ENCODE measurements at regions not wholly inside any gene's neighbourhood (a gene's known extent, or its start where the extent isn't known, plus 50 kb on each side); places are given as distances from the start of the nearest gene placed in this dataset.
A peak's percentile ranks its signal among the peaks of the same experiment; 100 is the strongest.
"Not testable (repeated sequence)": the region's sequence is repeated elsewhere in the genome, so short reads cannot be mapped to it uniquely, and the experiment has no call there.

DNA sequence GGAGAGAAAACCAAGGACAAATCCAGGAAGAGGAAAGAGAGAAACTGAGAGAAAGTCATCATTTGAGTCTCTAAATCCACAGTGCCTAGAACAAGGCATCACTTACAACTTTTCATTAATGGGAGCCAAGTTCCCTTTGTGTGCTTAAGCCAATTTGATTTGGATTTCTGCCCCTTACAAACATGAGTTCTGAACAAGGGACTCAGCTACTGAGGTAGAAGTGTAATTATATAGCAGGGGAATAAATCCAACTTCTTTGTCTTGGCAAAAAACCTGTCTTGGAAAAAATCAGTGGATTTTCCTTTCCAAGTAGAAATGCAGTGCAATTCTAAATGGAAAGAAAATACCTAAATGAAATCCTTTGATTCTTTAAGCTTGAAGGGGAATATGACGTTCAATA is 307.2 kb upstream of the CNTN3 start:
- no peak for ATAC-seq
- no peaks in the 10 kb centered on the region for H3K4me1 ChIP-seq (ENCODE audit: control insufficient read depth, insufficient read depth, low read length)
- no peak overlapping the region for H3K27ac ChIP-seq (ENCODE audit: low read length)
- no peak overlapping the region for H3K4me3 ChIP-seq (ENCODE audit: low read length)
- no peaks in the 10 kb centered on the region for H3K27me3 ChIP-seq (ENCODE audit: control insufficient read depth, insufficient read depth)
- WGBS = 72% methylated on average over 1 of the region's 1 CpG
- no peaks in the 10 kb centered on the region for H3K9me3 ChIP-seq (ENCODE audit: control insufficient read depth, low read length)
- intact Hi-C loops (cut with DNase I) = no loop called here
- no peak for DNase-seq

DNA sequence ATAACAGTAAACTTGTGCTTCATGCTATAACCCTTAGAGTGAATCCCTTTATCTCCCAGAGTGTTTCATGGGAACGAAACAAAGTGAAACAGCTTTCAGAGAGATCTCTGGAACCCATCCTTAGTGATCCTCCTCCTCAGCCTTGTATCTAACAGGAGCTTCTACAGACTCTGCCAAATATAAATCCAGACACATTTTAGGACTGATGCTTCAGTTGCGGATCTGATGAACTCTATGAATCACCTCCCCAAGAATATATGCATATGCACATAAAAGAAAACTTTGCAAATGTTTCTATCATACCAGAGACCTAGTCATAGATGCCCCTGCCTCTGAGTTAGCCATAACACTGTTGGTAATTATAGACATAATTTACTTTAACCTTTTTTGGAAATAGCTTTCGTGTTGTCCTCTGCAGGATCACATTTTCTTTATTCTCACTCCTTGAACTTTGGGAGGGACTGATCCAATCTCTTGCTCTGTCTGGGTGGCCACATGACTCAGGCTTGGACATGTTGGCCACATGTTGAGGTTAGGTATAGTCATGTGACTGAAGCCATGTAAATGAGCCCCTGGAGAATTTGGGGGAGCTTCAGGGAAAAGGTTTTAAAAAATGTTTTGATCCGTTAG is 306.4 kb upstream of the CNTN3 start:
- 64% methylated on average over 4 of the region's 4 CpGs for whole genome bisulfite sequencing
- no peak overlapping the region for H3K27ac ChIP-seq (ENCODE audit: low read length)
- H3K4me1 ChIP-seq (ENCODE audit: control insufficient read depth, insufficient read depth, low read length) = no peaks in the 10 kb centered on the region
- H3K9me3 ChIP-seq (ENCODE audit: control insufficient read depth, low read length) = no peaks in the 10 kb centered on the region
- DNase-seq (no peak), ATAC-seq (no peak)
- intact Hi-C loops (cut with DNase I) = no loop called here
- no peaks in the 10 kb centered on the region for H3K27me3 ChIP-seq (ENCODE audit: control insufficient read depth, insufficient read depth)
- H3K4me3 ChIP-seq (ENCODE audit: low read length) = no peak overlapping the region

DNA sequence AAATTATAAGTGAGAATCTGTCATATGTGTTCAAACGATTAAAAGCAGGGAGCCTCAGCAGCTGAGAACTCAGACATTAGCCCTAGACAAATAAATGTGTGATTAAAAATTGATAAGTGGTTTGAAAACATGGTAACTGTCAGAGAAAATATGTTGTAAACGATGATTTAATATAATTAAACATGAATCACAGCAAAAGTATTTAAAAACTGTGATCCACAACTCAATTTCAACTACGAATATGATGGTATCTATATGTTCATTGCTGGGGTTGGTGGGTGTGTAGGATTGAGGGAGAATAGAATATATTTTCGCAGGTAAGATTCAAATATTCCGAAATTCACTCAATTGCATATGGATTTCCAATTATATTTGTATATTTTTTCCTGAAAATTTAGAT is 302.2 kb upstream of the CNTN3 start:
- H3K27ac ChIP-seq (ENCODE audit: low read length) = no peak overlapping the region
- no peaks in the 10 kb centered on the region for H3K4me1 ChIP-seq (ENCODE audit: control insufficient read depth, insufficient read depth, low read length)
- no peaks in the 10 kb centered on the region for H3K27me3 ChIP-seq (ENCODE audit: control insufficient read depth, insufficient read depth)
- H3K4me3 ChIP-seq (ENCODE audit: low read length) = no peak overlapping the region
- 61% methylated on average over 5 of the region's 5 CpGs for WGBS
- DNase-seq (no peak), ATAC-seq (no peak)
- intact Hi-C loops (cut with DNase I) = no loop called here
- H3K9me3 ChIP-seq (ENCODE audit: control insufficient read depth, low read length) = no peaks in the 10 kb centered on the region

DNA sequence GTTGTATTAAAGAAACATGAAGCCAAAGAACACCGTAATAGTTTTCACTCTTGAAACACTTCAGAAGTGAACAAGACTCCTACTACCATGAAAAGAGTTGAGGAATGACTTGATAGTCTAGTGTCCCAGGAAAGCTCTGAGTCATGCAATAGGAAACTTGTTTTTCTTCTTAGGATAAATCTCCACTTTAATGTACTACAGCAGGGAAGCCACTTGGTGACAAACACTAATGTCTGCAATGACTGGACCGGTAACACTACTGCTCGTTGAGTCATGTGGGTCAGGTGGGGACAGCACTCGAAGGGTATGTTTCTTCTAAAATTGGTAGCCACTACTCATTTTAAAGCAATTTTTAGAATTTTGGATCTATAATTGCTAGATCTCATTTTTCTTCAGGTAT is 291.7 kb upstream of the CNTN3 start:
- Histone ChIP-seq H3K27me3 (ENCODE audit: control insufficient read depth, insufficient read depth) (no peaks in the 10 kb centered on the region), H3K4me1 (ENCODE audit: control insufficient read depth, insufficient read depth, low read length) (no peaks in the 10 kb centered on the region), H3K27ac (ENCODE audit: low read length) (no peak overlapping the region), H3K4me3 (ENCODE audit: low read length) (no peak overlapping the region), H3K9me3 (ENCODE audit: control insufficient read depth, low read length) (no peaks in the 10 kb centered on the region)
- DNase-seq (no peak), ATAC-seq (no peak)
- WGBS = 80% methylated on average over 4 of the region's 4 CpGs
- intact Hi-C loops (cut with DNase I) = no loop called here

DNA sequence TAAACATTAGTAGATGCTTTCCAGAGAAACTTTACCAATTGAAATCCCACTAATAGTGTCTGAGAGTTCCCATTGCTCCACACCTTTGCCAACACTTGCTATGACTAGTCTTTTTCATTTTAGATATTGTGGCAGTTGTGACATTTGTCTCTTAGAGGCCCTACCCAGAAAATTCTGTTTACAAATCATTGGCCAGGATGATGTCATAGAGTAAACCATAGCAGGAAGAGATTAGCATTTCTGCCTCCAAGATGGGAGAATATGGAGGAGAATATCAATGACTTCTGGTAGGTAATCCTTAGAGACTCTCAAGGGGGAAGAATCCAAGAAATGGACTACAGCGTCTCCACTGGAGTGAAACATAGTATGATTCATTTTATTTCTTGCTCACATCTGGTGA is 291.0 kb upstream of the CNTN3 start:
- H3K4me1 ChIP-seq (ENCODE audit: control insufficient read depth, insufficient read depth, low read length) = no peaks in the 10 kb centered on the region
- intact Hi-C loops (cut with DNase I) = no loop called here
- no peaks in the 10 kb centered on the region for H3K27me3 ChIP-seq (ENCODE audit: control insufficient read depth, insufficient read depth)
- DNase-seq (no peak), ATAC-seq (no peak)
- H3K9me3 ChIP-seq (ENCODE audit: control insufficient read depth, low read length) = no peaks in the 10 kb centered on the region
- no peak overlapping the region for H3K4me3 ChIP-seq (ENCODE audit: low read length)
- WGBS = 78% methylated on average over 1 of the region's 1 CpG
- H3K27ac ChIP-seq (ENCODE audit: low read length) = no peak overlapping the region

DNA sequence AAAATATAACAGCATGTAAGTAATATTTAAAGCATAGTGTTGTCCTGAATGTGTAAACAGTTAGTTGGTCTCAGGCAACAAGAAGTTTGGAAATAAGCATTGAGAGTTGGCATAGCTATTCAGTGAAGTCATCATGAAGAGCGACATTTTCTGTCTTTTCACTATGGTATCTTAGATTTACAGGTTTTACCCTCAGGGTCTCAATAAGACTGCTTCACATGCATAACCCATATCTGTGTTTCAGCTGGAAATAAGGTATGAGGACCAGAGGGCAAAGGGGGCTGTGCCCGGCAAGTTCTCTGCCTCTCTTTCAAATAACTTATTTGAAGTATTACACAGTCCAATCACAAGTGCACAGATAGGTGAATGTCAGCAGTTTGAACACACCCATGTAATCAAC is 290.2 kb upstream of the CNTN3 start:
- Histone ChIP-seq H3K4me3 (ENCODE audit: low read length) (no peak overlapping the region), H3K27ac (ENCODE audit: low read length) (no peak overlapping the region), H3K9me3 (ENCODE audit: control insufficient read depth, low read length) (no peaks in the 10 kb centered on the region), H3K27me3 (ENCODE audit: control insufficient read depth, insufficient read depth) (no peaks in the 10 kb centered on the region), H3K4me1 (ENCODE audit: control insufficient read depth, insufficient read depth, low read length) (no peaks in the 10 kb centered on the region)
- ATAC-seq (no peak), DNase-seq (no peak)
- WGBS = 69% methylated on average over 2 of the region's 2 CpGs
- intact Hi-C loops (cut with DNase I) = no loop called here

DNA sequence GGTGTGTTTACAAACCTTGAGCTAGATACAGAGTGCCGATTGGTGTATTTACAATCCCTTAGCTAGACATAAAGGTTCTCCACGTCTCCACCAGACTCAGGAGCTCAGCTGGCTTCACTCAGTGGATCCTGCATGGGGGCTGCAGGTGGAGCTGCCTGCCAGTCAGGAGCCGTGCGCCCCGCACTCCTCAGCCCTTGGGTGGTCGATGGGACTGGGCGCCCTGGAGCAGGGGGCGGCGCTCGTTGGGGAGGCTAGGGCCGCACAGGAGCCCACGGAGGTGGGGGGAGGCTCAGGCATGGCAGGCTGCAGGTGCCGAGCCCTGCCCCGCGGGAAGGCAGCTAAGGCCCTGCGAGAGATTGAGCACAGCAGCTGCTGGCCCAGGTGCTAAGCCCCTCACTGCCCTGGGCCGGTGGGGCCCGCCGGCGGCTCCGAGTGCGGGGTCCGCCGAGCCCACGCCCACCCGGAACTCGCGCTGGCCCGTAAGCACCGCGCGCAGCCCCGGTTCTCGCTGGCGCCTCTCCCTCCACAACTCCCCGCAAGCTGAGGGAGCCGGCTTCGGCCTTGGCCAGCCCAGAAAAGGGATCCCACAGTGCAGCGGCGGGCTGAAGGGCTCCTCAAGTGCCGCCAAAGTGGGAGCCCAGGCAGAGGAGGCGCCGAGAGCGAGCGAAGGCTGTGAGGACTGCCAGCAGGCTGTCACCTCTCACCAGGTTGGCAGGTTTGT is 285.5 kb upstream of the CNTN3 start:
- intact Hi-C loops (cut with DNase I); H3K4me3 ChIP-seq (ENCODE audit: low read length); H3K27me3 ChIP-seq (ENCODE audit: control insufficient read depth, insufficient read depth); H3K27ac ChIP-seq (ENCODE audit: low read length); H3K9me3 ChIP-seq (ENCODE audit: control insufficient read depth, low read length); ATAC-seq; H3K4me1 ChIP-seq (ENCODE audit: control insufficient read depth, insufficient read depth, low read length): not testable (repeated sequence)
- WGBS = 75% methylated on average over 45 of the region's 45 CpGs
- DNase-seq = peak in 1 of 3 donors; percentile 45

DNA sequence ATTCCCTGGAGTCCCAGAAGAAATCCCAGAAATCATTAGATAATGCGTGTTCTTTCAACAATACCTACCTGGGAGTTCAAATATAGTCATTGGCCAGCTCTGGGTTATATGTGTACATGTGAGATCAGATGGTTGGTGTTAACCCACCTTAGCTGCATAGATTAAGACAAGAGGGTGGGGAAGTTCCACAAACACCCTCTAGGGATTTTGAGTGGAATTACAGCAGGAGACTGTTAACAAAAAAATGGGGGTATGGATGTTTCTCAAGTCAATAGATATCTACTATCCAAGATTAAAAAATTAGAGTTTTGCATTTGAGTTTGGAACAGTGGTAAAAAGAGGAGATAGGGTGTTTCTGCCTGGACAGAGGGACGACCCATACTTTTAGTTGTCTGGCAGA is 282.5 kb upstream of the CNTN3 start:
- no peak for DNase-seq
- H3K27me3 ChIP-seq (ENCODE audit: control insufficient read depth, insufficient read depth) = no peaks in the 10 kb centered on the region
- no peak overlapping the region for H3K27ac ChIP-seq (ENCODE audit: low read length)
- ATAC-seq = no peak
- H3K4me1 ChIP-seq (ENCODE audit: control insufficient read depth, insufficient read depth, low read length) = no peaks in the 10 kb centered on the region
- WGBS = 52% methylated on average over 2 of the region's 2 CpGs
- H3K9me3 ChIP-seq (ENCODE audit: control insufficient read depth, low read length) = no peaks in the 10 kb centered on the region
- no peak overlapping the region for H3K4me3 ChIP-seq (ENCODE audit: low read length)
- intact Hi-C loops (cut with DNase I) = no loop called here

DNA sequence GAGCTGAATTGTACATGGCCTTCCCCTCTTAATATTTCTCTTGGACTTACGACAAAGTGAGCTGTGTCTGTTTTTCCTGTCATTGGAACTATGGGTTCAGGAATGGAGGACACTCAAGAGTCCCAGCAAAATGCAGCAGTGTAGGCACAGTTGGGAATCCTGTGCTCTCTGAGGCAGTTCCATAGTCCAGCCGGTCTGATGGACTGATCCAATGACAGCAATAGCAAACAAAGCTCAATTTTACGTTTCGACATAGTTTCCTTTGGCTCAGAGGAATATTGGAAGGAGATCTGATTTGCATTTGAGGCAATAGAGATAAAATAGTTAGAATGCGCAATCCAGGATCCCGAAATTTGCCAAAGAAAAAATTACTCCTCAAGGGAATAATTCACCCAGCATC is 276.9 kb upstream of the CNTN3 start:
- Histone ChIP-seq H3K27ac (ENCODE audit: low read length) (no peak overlapping the region), H3K4me1 (ENCODE audit: control insufficient read depth, insufficient read depth, low read length) (no peaks in the 10 kb centered on the region), H3K4me3 (ENCODE audit: low read length) (no peak overlapping the region), H3K27me3 (ENCODE audit: control insufficient read depth, insufficient read depth) (no peaks in the 10 kb centered on the region), H3K9me3 (ENCODE audit: control insufficient read depth, low read length) (no peaks in the 10 kb centered on the region)
- ATAC-seq = no peak
- no peak for DNase-seq
- intact Hi-C loops (cut with DNase I) = no loop called here
- 77% methylated on average over 6 of the region's 6 CpGs for WGBS

DNA sequence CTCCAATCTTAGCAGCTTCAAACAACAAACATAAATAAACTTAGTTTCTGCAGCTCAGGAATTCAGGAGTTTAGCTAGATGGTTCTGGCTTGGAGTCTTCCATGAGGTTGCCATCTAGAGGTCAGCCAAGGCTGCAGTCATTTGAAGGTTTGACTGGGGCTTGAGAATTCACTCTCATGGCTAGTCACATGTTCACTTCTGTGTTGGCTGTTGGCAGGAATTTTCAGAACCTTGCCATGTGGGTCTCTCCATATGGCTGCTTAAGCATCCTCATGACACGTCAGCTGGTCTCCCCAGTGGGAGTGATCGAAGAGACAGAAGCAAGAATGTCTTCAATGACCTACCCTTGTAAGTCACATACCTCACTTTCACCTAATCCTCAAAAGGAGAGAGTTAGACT is 269.2 kb upstream of the CNTN3 start:
- intact Hi-C loops (cut with DNase I) = no loop called here
- Histone ChIP-seq H3K4me1 (ENCODE audit: control insufficient read depth, insufficient read depth, low read length) (no peaks in the 10 kb centered on the region), H3K27me3 (ENCODE audit: control insufficient read depth, insufficient read depth) (no peaks in the 10 kb centered on the region), H3K4me3 (ENCODE audit: low read length) (no peak overlapping the region), H3K27ac (ENCODE audit: low read length) (no peak overlapping the region), H3K9me3 (ENCODE audit: control insufficient read depth, low read length) (no peaks in the 10 kb centered on the region)
- WGBS = 77% methylated on average over 2 of the region's 2 CpGs
- no peak for DNase-seq
- no peak for ATAC-seq

DNA sequence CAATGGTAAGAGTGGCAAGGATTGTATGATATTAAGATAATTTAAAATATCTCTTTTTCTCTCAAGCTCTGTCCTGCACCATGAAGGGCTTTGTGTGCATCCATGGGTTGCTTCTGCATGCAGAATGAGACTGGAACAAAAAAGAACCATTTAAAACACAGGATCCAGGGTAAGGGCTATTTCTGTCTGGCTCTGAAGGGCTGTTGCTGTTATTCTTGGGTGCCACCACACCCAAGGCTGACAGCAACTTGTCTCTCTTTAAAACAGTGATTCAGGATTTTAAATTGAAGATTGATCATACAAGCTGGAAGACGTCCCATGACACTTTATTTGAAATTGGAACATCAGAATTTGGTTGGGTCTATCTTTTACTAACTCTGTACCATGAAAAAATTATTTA is 268.8 kb upstream of the CNTN3 start:
- Histone ChIP-seq H3K27me3 (ENCODE audit: control insufficient read depth, insufficient read depth) (no peaks in the 10 kb centered on the region), H3K4me1 (ENCODE audit: control insufficient read depth, insufficient read depth, low read length) (no peaks in the 10 kb centered on the region), H3K9me3 (ENCODE audit: control insufficient read depth, low read length) (no peaks in the 10 kb centered on the region), H3K27ac (ENCODE audit: low read length) (no peak overlapping the region), H3K4me3 (ENCODE audit: low read length) (no peak overlapping the region)
- DNase-seq (no peak), ATAC-seq (no peak)
- intact Hi-C loops (cut with DNase I) = no loop called here
- 66% methylated on average over 1 of the region's 1 CpG for WGBS

DNA sequence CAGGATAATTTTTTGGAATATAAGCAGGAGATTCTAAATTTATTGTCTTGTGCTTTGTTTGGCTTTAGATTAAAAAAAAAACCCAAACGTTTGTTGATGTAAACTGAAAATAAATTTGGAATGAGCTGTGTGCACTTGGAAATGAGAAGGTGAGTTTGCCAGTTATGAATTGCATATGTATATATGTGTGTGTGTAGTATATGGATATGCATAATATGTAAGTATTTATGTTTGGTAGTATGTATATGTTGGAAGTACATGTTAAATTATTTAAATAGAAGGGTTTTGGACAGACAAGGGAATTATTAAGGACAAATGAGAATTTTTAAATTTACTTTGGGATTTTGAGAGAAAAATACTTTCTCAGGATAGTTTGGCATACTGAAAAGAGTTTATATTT is 265.8 kb upstream of the CNTN3 start:
- no peak for ATAC-seq
- WGBS = 23% methylated on average over 1 of the region's 1 CpG
- intact Hi-C loops (cut with DNase I) = no loop called here

More for the DNA sequence above, 265.8 kb upstream of the CNTN3 start:
- Histone ChIP-seq H3K27me3 (ENCODE audit: control insufficient read depth, insufficient read depth) (no peaks in the 10 kb centered on the region), H3K27ac (ENCODE audit: low read length) (no peak overlapping the region), H3K4me1 (ENCODE audit: control insufficient read depth, insufficient read depth, low read length) (no peaks in the 10 kb centered on the region), H3K4me3 (ENCODE audit: low read length) (no peak overlapping the region), H3K9me3 (ENCODE audit: control insufficient read depth, low read length) (no peaks in the 10 kb centered on the region)
- no peak for DNase-seq
